H1 (cell line): ENCODE measurements at regions not wholly inside any gene's neighbourhood (a gene's known extent, or its start where the extent isn't known, plus 50 kb on each side); places are given as distances from the start of the nearest gene placed in this dataset.

Experiments
- CTCF ChIA-PET: fragments of 300-600 bp; sonication (Branson Sonifier 250); formaldehyde crosslinking; loops from one replicate; lab custom pipeline; 2021; ENCODE audit not compliant: partially characterized antibody; lab: Charles Lee
- POLR2A ChIA-PET: fragments of 300-600 bp; sonication (Branson Sonifier 250); formaldehyde crosslinking; loops from one replicate; lab custom pipeline; 2021; ENCODE audit warnings: inconsistent platforms; ENCODE audit not compliant: partially characterized antibody; lab: Charles Lee
- DNase-seq, 2 experiments: peaks; one replicate each; pipeline versions ENCODE4 v3.0.0 to v3.0.0-alpha.2; 2010 to 2022; ENCODE audit warnings: low spot score in 2 of 2, low read depth in 1 of 2, mixed read lengths in 1 of 2
- FAIRE-seq: peaks from 2 replicates; lab custom pipeline; 2011; peaks lifted over from hg19 to GRCh38; lab: Jason Lieb, UNC
- H2AFZ ChIP-seq: 2 replicates; pipeline ENCODE4 v1.8.1; 2012; ENCODE audit warnings: low read length, inconsistent platforms
- H2AK5ac ChIP-seq: 2 replicates; pipeline ENCODE4 v1.6.1; 2013; ENCODE audit warnings: low read depth, low read length
- H2BK120ac ChIP-seq: replicated peaks from 2 replicates; pipeline ENCODE3; 2013; ENCODE audit warnings: low read depth, low read length, inconsistent platforms
- H2BK12ac ChIP-seq: 2 replicates; pipeline ENCODE4 v1.6.1; 2013; ENCODE audit warnings: low read depth, low read length
- H2BK15ac ChIP-seq: 2 replicates; pipeline ENCODE4 v1.6.1; 2013; ENCODE audit warnings: low read length
- H2BK20ac ChIP-seq: 2 replicates; pipeline ENCODE4 v1.6.1; 2013; ENCODE audit warnings: low read length
- H2BK5ac ChIP-seq: 2 replicates; pipeline ENCODE4 v1.6.1; 2013; ENCODE audit warnings: low read depth, low read length
- H3K14ac ChIP-seq: 2 replicates; pipeline ENCODE4 v1.6.1; 2013; ENCODE audit warnings: inconsistent platforms; ENCODE audit not compliant: insufficient read length
- H3K18ac ChIP-seq: 2 replicates; pipeline ENCODE4 v1.6.1; 2013; ENCODE audit warnings: low read length; ENCODE audit errors: extremely low read depth
- H3K23ac ChIP-seq: 2 replicates; pipeline ENCODE4 v1.6.1; 2013; ENCODE audit warnings: inconsistent platforms; ENCODE audit not compliant: insufficient read length
- H3K23me2 ChIP-seq: 2 replicates; pipeline ENCODE4 v1.6.1; 2013; ENCODE audit warnings: low read depth, low read length
- H3K27ac ChIP-seq: 2 replicates; pipeline ENCODE4 v1.6.1; 2011; ENCODE audit warnings: low read depth, low read length, inconsistent platforms
- H3K27me3 ChIP-seq, 4 experiments: replicated peaks in 1 of 4; 1 replicate in 1 of 4; 2 replicates in 3 of 4; pipeline versions ENCODE4 v1.6.1 to v1.8.1; 2011 to 2013; ENCODE audit warnings: low read length in 3 of 4, mild to moderate bottlenecking in 3 of 4, inconsistent platforms in 2 of 4, mixed read lengths in 2 of 4, moderate library complexity in 1 of 4; ENCODE audit not compliant: control insufficient read depth in 3 of 4, insufficient read depth in 3 of 4; ENCODE audit errors: extremely low read depth in 1 of 4
- H3K36me3 ChIP-seq, 4 experiments: 2 replicates each; pipeline versions ENCODE4 v1.6.1 to v1.8.1; 2011 to 2013; ENCODE audit warnings: mild to moderate bottlenecking in 4 of 4, low read length in 3 of 4, moderate library complexity in 2 of 4, control low read depth in 1 of 4, inconsistent platforms in 1 of 4; ENCODE audit not compliant: insufficient read depth in 4 of 4, control insufficient read depth in 2 of 4
- H3K4ac ChIP-seq: replicated peaks from 2 replicates; pipeline ENCODE3; 2013; ENCODE audit warnings: low read length, low read depth, mixed read lengths, inconsistent platforms; ENCODE audit not compliant: insufficient read length
- H3K4me1 ChIP-seq, 4 experiments: replicated peaks in 1 of 4; 1 replicate in 1 of 4; 2 replicates in 3 of 4; pipeline versions ENCODE4 v1.6.1 to v1.8.1; 2011 to 2013; ENCODE audit warnings: low read length in 3 of 4, inconsistent platforms in 2 of 4, mixed read lengths in 1 of 4; ENCODE audit not compliant: insufficient read depth in 4 of 4, control insufficient read depth in 3 of 4
- H3K4me2 ChIP-seq, 2 experiments: 2 replicates each; pipeline versions ENCODE4 v1.6.1 to v1.8.1; 2011 to 2013; ENCODE audit warnings: low read depth in 2 of 2, low read length in 2 of 2, control low read depth in 1 of 2, inconsistent platforms in 1 of 2, mild to moderate bottlenecking in 1 of 2; ENCODE audit not compliant: insufficient read depth in 1 of 2
- H3K4me3 ChIP-seq, 4 experiments: fragments of 200-600, 300-600 bp in 1 of 4; sonication (generic), shearing (Covaris generic), sonication (Bioruptor Twin) in 1 of 4; 2 replicates each; pipeline versions ENCODE4 v1.5.1 to v1.8.1; 2011 to 2016; ENCODE audit warnings: low read length in 4 of 4, low read depth in 3 of 4, control low read depth in 2 of 4, inconsistent platforms in 2 of 4, mild to moderate bottlenecking in 2 of 4, mixed read lengths in 1 of 4, moderate library complexity in 1 of 4; ENCODE audit not compliant: insufficient read depth in 2 of 4; ENCODE audit errors: extremely low read depth in 1 of 4
- H3K56ac ChIP-seq: replicated peaks from 2 replicates; pipeline ENCODE3; 2013; ENCODE audit warnings: low read depth, mild to moderate bottlenecking, mixed read lengths, low read length, inconsistent platforms; ENCODE audit not compliant: insufficient read length
- H3K79me1 ChIP-seq: 2 replicates; pipeline ENCODE4 v1.6.1; 2013; ENCODE audit warnings: low read depth, low read length, control low read depth
- H3K79me2 ChIP-seq, 2 experiments: 2 replicates each; pipeline versions ENCODE4 v1.6.1 to v1.8.1; 2012 to 2013; ENCODE audit warnings: low read length in 2 of 2, mild to moderate bottlenecking in 2 of 2, inconsistent platforms in 1 of 2; ENCODE audit not compliant: insufficient read depth in 2 of 2, control insufficient read depth in 1 of 2
- H3K9ac ChIP-seq, 4 experiments: replicated peaks in 1 of 4; 1 replicate in 1 of 4; 2 replicates in 3 of 4; pipeline versions ENCODE4 v1.6.1 to v1.8.1; 2011 to 2013; ENCODE audit warnings: low read depth in 3 of 4, low read length in 3 of 4, control low read depth in 2 of 4, mild to moderate bottlenecking in 2 of 4, moderate library complexity in 2 of 4, inconsistent platforms in 1 of 4; ENCODE audit errors: extremely low read depth in 1 of 4
- H3K9me3 ChIP-seq, 2 experiments: 2 replicates each; pipeline versions ENCODE4 v1.6.1 to v1.8.1; 2012 to 2013; ENCODE audit warnings: mild to moderate bottlenecking in 2 of 2, moderate library complexity in 2 of 2, control low read depth in 1 of 2, inconsistent platforms in 1 of 2, low read depth in 1 of 2, low read length in 1 of 2, mixed read lengths in 1 of 2; ENCODE audit not compliant: insufficient read depth in 2 of 2
- H4K20me1 ChIP-seq, 2 experiments: replicated peaks in 1 of 2; 2 replicates each; pipeline versions ENCODE3 to v1.8.1; 2011 to 2013; ENCODE audit warnings: inconsistent platforms in 2 of 2, low read length in 2 of 2, mild to moderate bottlenecking in 1 of 2; ENCODE audit not compliant: insufficient read depth in 2 of 2, control insufficient read depth in 1 of 2
- H4K5ac ChIP-seq: 2 replicates; pipeline ENCODE4 v1.6.1; 2013; ENCODE audit warnings: low read length, low read depth, mixed read lengths, inconsistent platforms; ENCODE audit not compliant: insufficient read length
- H4K8ac ChIP-seq: 2 replicates; pipeline ENCODE4 v1.8.0; 2013; ENCODE audit warnings: mild to moderate bottlenecking, moderate library complexity, low read length, inconsistent platforms; ENCODE audit not compliant: insufficient read depth; ENCODE audit errors: extremely low read depth
- H4K91ac ChIP-seq: replicated peaks from 2 replicates; pipeline ENCODE3; 2013; ENCODE audit warnings: low read length, mixed read lengths, inconsistent platforms; ENCODE audit not compliant: insufficient read length
- BACH1 ChIP-seq: IDR thresholded peaks from 2 replicates; pipeline ENCODE4 v1.6.1; 2012; ENCODE audit warnings: low read length, improper control_type of control experiment
- CHD2 ChIP-seq: IDR thresholded peaks from 2 replicates; pipeline ENCODE4 v1.6.1; 2012; ENCODE audit warnings: low read length, improper control_type of control experiment
- CREB1 ChIP-seq: IDR thresholded peaks from 2 replicates; pipeline ENCODE4 v1.6.1; 2012; ENCODE audit warnings: inconsistent platforms
- CTBP2 ChIP-seq: IDR thresholded peaks from 2 replicates; pipeline ENCODE4 v1.7.0; 2011; ENCODE audit warnings: borderline replicate concordance, mild to moderate bottlenecking, moderate library complexity, mixed read lengths, low read length; ENCODE audit not compliant: insufficient read depth, insufficient read length
- KDM1A ChIP-seq: fragments of 200-600, 300-600 bp; sonication (generic); IDR thresholded peaks from 2 replicates; pipeline ENCODE4 v1.7.1; 2016; ENCODE audit warnings: mild to moderate bottlenecking, low read length, borderline replicate concordance
- KDM4A ChIP-seq: IDR thresholded peaks from one replicate; pipeline ENCODE4 v1.7.1; 2012; ENCODE audit warnings: low read depth, mild to moderate bottlenecking, moderate library complexity, low read length, inconsistent platforms; ENCODE audit not compliant: severe bottlenecking
- POLR2AphosphoS5 ChIP-seq: IDR thresholded peaks from 2 replicates; pipeline ENCODE4 v1.6.1; 2011; ENCODE audit warnings: low read depth, low read length
- RBBP5 ChIP-seq: IDR thresholded peaks from 2 replicates; pipeline ENCODE4 v1.7.1; 2012; ENCODE audit warnings: low read depth, mild to moderate bottlenecking, inconsistent platforms, low read length, moderate library complexity, borderline replicate concordance
- RXRA ChIP-seq: IDR thresholded peaks from 2 replicates; pipeline ENCODE4 v1.6.1; 2011; ENCODE audit warnings: low read depth, mild to moderate bottlenecking, low read length, moderate library complexity; ENCODE audit not compliant: insufficient read depth
- SRF ChIP-seq: IDR thresholded peaks from 2 replicates; pipeline ENCODE4 v1.6.1; 2011; ENCODE audit warnings: mild to moderate bottlenecking, low read depth, low read length, moderate library complexity
- YY1 ChIP-seq: IDR thresholded peaks from 2 replicates; pipeline ENCODE4 v1.6.1; 2011; ENCODE audit warnings: low read depth, mild to moderate bottlenecking, low read length
- WGBS, 2 experiments: shearing (Covaris generic) in 1 of 2; methylation state at CpG; one replicate each; pipeline versions ENCODE4 v1.1.6 to v1.1.7; 2013 to 2015; ENCODE audit warnings: low lambda C conversion rate in 2 of 2, mixed read lengths in 2 of 2, inconsistent platforms in 1 of 2, low coverage in 1 of 2, missing lambda C conversion rate in 1 of 2; ENCODE audit not compliant: insufficient replicate concordance in 2 of 2, insufficient coverage in 1 of 2, insufficient read length in 1 of 2; ENCODE audit errors: extremely low coverage in 1 of 2, missing lambda C conversion rate in 1 of 2; 5-methylcytosine and 5-hydroxymethylcytosine counted together
- TF ChIP-seq, protein P1 (sequence below), 3 experiments: IDR thresholded peaks; 1 replicate in 2 of 3; 2 replicates in 1 of 3; pipeline versions ENCODE4 v1.5.1 to v1.6.1; 2011; ENCODE audit warnings: low read length in 3 of 3, mild to moderate bottlenecking in 3 of 3, inconsistent platforms in 2 of 3, low read depth in 1 of 3, moderate library complexity in 1 of 3; ENCODE audit not compliant: insufficient read depth in 1 of 3; ENCODE audit errors: control extremely low read depth in 1 of 3

DNA sequence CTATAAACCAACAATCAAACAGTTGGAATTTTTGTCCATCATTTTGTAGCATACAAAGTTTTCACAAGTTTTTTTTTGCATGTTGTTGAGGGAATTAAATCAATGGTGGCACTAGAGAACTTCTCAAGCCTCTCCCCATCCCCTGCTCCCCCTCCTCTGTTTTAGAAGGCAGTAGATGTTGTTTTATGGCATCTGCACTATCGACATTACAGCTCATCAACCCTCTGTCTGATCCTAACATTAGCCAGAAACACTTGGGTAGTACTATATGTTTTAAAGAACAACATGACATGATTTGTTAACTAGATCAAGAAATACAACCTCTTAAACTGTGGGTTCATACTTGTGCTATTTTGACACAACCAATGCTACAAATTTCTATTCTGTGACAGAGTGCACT is 306.5 kb upstream of the NR5A2 start:
- no peak overlapping the region for H3K4me3 ChIP-seq
- no peak overlapping the region for H2BK15ac ChIP-seq
- no peak overlapping the region for H2BK20ac ChIP-seq
- DNase-seq = no peak
- H3K23me2 ChIP-seq = no peaks in the 10 kb centered on the region
- no peaks in the 10 kb centered on the region for H3K4me1 ChIP-seq
- no peaks in the 10 kb centered on the region for H3K27me3 ChIP-seq
- H3K14ac ChIP-seq = no peak overlapping the region
- no peak overlapping the region for H3K18ac ChIP-seq
- no peak overlapping the region for H4K91ac ChIP-seq
- no peak overlapping the region for H3K23ac ChIP-seq
- no peak overlapping the region for H2BK5ac ChIP-seq
- H4K5ac ChIP-seq = no peak overlapping the region
- H4K20me1 ChIP-seq = no peaks in the 10 kb centered on the region
- H3K36me3 ChIP-seq = no peaks in the 10 kb centered on the region
- no peak for FAIRE-seq
- H2AFZ ChIP-seq = no peak overlapping the region
- H2AK5ac ChIP-seq = no peak overlapping the region
- H3K79me2 ChIP-seq = no peaks in the 10 kb centered on the region
- H3K4me2 ChIP-seq = no peak overlapping the region
- ChIA-PET POLR2A (no interaction called here), CTCF (interaction anchor here (1.8 kb wide), 1 partner anchor 14 kb away, joined by 4 read pairs; no protein-coding TSS in a partner anchor)
- no peak overlapping the region for H3K4ac ChIP-seq
- no peak overlapping the region for H3K9ac ChIP-seq
- H3K79me1 ChIP-seq = no peaks in the 10 kb centered on the region
- no peak overlapping the region for H4K8ac ChIP-seq
- no peak overlapping the region for H2BK120ac ChIP-seq
- H3K27ac ChIP-seq = no peak overlapping the region
- 95% methylated on average over 1 of the region's 1 CpG; no CpG with 5 or more reads in 1 of the 2 experiments for whole genome bisulfite sequencing, 2 experiments
- no peaks in the 10 kb centered on the region for H3K9me3 ChIP-seq
- H3K56ac ChIP-seq = no peak overlapping the region
- H2BK12ac ChIP-seq = no peak overlapping the region
- TF ChIP-seq CTBP2 (no peak), CHD2 (no peak), RXRA (no peak), SRF (no peak), KDM4A (no peak), POLR2AphosphoS5 (no peak), BACH1 (no peak), KDM1A (no peak), RBBP5 (no peak), YY1 (no peak), CREB1 (no peak)
- TF ChIP-seq, protein P1, sequence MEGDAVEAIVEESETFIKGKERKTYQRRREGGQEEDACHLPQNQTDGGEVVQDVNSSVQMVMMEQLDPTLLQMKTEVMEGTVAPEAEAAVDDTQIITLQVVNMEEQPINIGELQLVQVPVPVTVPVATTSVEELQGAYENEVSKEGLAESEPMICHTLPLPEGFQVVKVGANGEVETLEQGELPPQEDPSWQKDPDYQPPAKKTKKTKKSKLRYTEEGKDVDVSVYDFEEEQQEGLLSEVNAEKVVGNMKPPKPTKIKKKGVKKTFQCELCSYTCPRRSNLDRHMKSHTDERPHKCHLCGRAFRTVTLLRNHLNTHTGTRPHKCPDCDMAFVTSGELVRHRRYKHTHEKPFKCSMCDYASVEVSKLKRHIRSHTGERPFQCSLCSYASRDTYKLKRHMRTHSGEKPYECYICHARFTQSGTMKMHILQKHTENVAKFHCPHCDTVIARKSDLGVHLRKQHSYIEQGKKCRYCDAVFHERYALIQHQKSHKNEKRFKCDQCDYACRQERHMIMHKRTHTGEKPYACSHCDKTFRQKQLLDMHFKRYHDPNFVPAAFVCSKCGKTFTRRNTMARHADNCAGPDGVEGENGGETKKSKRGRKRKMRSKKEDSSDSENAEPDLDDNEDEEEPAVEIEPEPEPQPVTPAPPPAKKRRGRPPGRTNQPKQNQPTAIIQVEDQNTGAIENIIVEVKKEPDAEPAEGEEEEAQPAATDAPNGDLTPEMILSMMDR (IDR thresholded peaks at IDR 0.05; ENCODE audit: control extremely low read depth in 1 of 3, insufficient read depth in 1 of 3, low read depth in 1 of 3, low read length in 3 of 3) = no peak
